ENCODE measurements at regions not wholly inside any gene's neighbourhood (a gene's known extent, or its start where the extent isn't known, plus 50 kb on each side); places are given as distances from the start of the nearest gene placed in this dataset.
"Not testable (repeated sequence)": the region's sequence is repeated elsewhere in the genome, so short reads cannot be mapped to it uniquely, and the experiment has no call there.

GRCh38 chr11:45412521-45412920 is 126.4 kb upstream of the SYT13 start:
- H3K9me3 Mint-ChIP-seq: no peaks in the 10 kb centered on the region
- no peak for DNase-seq (ENCODE audit: low spot score)
- intact Hi-C loops (cut with micrococcal nuclease): no loop called here
- H3K36me3 Mint-ChIP-seq (ENCODE audit: low read depth): no peaks in the 10 kb centered on the region
- H3K4me1 Mint-ChIP-seq (ENCODE audit: low read depth): no peaks in the 10 kb centered on the region
- H3K27me3 Mint-ChIP-seq (ENCODE audit: low read depth): peaks cover 35% of the 10 kb centered on the region
- no peak overlapping the region for H3K27ac Mint-ChIP-seq
- no peak overlapping the region for H3K4me3 Mint-ChIP-seq (ENCODE audit: low read depth)

- Mint-ChIP-seq H3K36me3 (ENCODE audit: low read depth) (no peaks in the 10 kb centered on the region), H3K9me3 (no peaks in the 10 kb centered on the region)
- intact Hi-C loops (cut with micrococcal nuclease): no loop called here
These were observed 125.9 kb upstream of the SYT13 start for GRCh38 chr11:45412051-45412471.

GRCh38 chr11:45411228-45411946 is 125.2 kb upstream of the SYT13 start:
- no peak for DNase-seq (ENCODE audit: low spot score)
- no peak overlapping the region for H3K4me3 Mint-ChIP-seq (ENCODE audit: low read depth)
- intact Hi-C loops (cut with micrococcal nuclease): no loop called here
- H3K4me1 Mint-ChIP-seq (ENCODE audit: low read depth): no peaks in the 10 kb centered on the region
- H3K27ac Mint-ChIP-seq: no peak overlapping the region
- H3K27me3 Mint-ChIP-seq (ENCODE audit: low read depth): peaks cover 37% of the 10 kb centered on the region
- H3K36me3 Mint-ChIP-seq (ENCODE audit: low read depth): no peaks in the 10 kb centered on the region
- no peaks in the 10 kb centered on the region for H3K9me3 Mint-ChIP-seq

More at GRCh38 chr11:45412051-45412471, 125.9 kb upstream of the SYT13 start:
- DNase-seq (ENCODE audit: low spot score): no peak
- Mint-ChIP-seq H3K4me1 (ENCODE audit: low read depth) (no peaks in the 10 kb centered on the region), H3K27ac (no peak overlapping the region), H3K4me3 (ENCODE audit: low read depth) (no peak overlapping the region), H3K27me3 (ENCODE audit: low read depth) (peaks cover 37% of the 10 kb centered on the region)

- H3K27ac Mint-ChIP-seq: no peak overlapping the region
- H3K27me3 Mint-ChIP-seq (ENCODE audit: low read depth): peaks cover 37% of the 10 kb centered on the region
- no peak for DNase-seq (ENCODE audit: low spot score)
- intact Hi-C loops (cut with micrococcal nuclease): no loop called here
- no peaks in the 10 kb centered on the region for H3K4me1 Mint-ChIP-seq (ENCODE audit: low read depth)
- H3K36me3 Mint-ChIP-seq (ENCODE audit: low read depth): no peaks in the 10 kb centered on the region
- H3K4me3 Mint-ChIP-seq (ENCODE audit: low read depth): no peak overlapping the region
- H3K9me3 Mint-ChIP-seq: no peaks in the 10 kb centered on the region
These were observed 124.5 kb upstream of the SYT13 start for GRCh38 chr11:45410391-45411227.

DNA sequence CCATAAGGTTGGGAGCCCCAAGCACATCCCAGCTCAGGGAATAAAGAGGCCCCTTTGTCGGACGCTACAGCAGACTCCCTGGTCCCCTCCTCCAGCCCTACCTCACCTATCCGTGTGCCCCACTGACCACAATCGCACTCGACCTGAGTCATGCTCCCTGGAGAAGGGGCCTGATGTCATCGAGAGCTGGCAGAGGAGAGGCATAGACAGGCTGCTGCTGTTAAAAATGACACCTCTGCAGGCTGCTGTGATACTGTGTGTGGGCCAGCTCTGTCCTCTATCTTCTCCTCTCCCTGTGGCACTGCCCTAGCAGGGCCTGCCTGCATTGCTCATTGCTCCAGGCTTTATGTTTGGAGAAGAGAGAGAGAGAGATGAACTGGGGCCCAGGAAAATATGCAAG is 123.4 kb upstream of the SYT13 start:
- no peaks in the 10 kb centered on the region for H3K36me3 Mint-ChIP-seq (ENCODE audit: low read depth)
- H3K4me3 Mint-ChIP-seq (ENCODE audit: low read depth): no peak overlapping the region
- H3K27ac Mint-ChIP-seq: no peak overlapping the region
- H3K9me3 Mint-ChIP-seq: no peaks in the 10 kb centered on the region
- intact Hi-C loops (cut with micrococcal nuclease): no loop called here
- peaks cover 37% of the 10 kb centered on the region for H3K27me3 Mint-ChIP-seq (ENCODE audit: low read depth)
- H3K4me1 Mint-ChIP-seq (ENCODE audit: low read depth): no peaks in the 10 kb centered on the region
- no peak for DNase-seq (ENCODE audit: low spot score)

DNA sequence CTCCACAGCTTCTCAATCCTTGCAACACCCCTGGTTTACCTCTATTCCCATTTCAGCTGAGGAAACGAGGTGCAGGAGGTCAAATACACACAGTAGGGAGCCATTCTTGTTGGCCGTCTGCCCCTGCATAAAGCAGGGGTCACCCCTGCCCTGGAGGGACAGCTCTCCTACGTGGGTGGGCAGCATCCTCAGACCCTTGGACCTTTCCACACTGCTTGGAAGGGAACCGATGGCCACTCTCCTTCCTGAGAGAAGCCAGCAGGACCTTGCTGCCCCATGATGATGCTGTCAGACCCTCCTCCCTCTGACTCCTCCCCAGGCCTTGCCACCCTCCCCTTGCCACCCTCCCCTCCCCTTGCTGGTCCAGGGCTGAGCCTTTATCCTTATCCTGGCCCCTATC is 121.1 kb upstream of the SYT13 start:
- H3K9me3 Mint-ChIP-seq: no peaks in the 10 kb centered on the region
- DNase-seq (ENCODE audit: low spot score): no peak
- no peak overlapping the region for H3K27ac Mint-ChIP-seq
- intact Hi-C loops (cut with micrococcal nuclease): no loop called here
- no peak overlapping the region for H3K4me3 Mint-ChIP-seq (ENCODE audit: low read depth)
- peaks cover 25% of the 10 kb centered on the region for H3K27me3 Mint-ChIP-seq (ENCODE audit: low read depth)
- no peaks in the 10 kb centered on the region for H3K4me1 Mint-ChIP-seq (ENCODE audit: low read depth)
- H3K36me3 Mint-ChIP-seq (ENCODE audit: low read depth): no peaks in the 10 kb centered on the region

- Mint-ChIP-seq H3K27ac (no peak overlapping the region), H3K27me3 (ENCODE audit: low read depth) (peaks cover 18% of the 10 kb centered on the region), H3K4me3 (ENCODE audit: low read depth) (no peak overlapping the region), H3K36me3 (ENCODE audit: low read depth) (no peaks in the 10 kb centered on the region), H3K4me1 (ENCODE audit: low read depth) (no peaks in the 10 kb centered on the region), H3K9me3 (no peaks in the 10 kb centered on the region)
- intact Hi-C loops (cut with micrococcal nuclease): no loop called here
- DNase-seq (ENCODE audit: low spot score): no peak
These were observed 120.0 kb upstream of the SYT13 start for GRCh38 chr11:45405916-45406670.

GRCh38 chr11:45403521-45403920 is 117.4 kb upstream of the SYT13 start:
- H3K27me3 Mint-ChIP-seq (ENCODE audit: low read depth); DNase-seq (ENCODE audit: low spot score); H3K27ac Mint-ChIP-seq; H3K9me3 Mint-ChIP-seq; H3K4me1 Mint-ChIP-seq (ENCODE audit: low read depth); H3K36me3 Mint-ChIP-seq (ENCODE audit: low read depth); intact Hi-C loops (cut with micrococcal nuclease); H3K4me3 Mint-ChIP-seq (ENCODE audit: low read depth): not testable (repeated sequence)

DNA sequence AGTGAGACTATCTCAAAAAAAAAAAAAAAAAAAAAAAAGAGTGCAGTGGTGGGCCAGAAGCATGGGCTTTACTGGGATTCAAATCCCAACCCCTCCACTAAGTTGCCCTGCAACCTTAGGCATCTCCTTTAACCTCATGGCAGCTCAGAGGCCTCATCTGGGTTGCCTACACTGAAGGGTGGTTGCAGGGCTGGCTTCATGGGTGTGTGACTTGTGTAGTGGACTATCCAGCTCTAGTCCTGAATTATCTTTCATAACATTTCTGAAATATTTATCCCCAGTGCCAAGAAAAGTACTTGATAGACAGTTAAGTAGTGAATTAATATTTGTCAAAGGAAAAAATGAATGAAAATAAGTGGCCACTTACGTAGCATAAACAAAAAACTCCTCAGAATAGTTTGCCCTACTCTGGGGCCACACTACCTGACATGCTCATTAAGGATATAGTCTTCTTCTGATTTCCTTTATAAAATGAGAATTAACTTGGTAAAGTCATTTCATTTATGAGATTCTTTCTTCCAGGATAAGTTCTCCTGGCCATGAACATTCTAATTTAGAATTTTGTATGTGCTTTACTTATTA is 116.0 kb upstream of the SYT13 start:
- Mint-ChIP-seq H3K27ac (no peak overlapping the region), H3K27me3 (ENCODE audit: low read depth) (no peaks in the 10 kb centered on the region), H3K4me1 (ENCODE audit: low read depth) (no peaks in the 10 kb centered on the region), H3K36me3 (ENCODE audit: low read depth) (no peaks in the 10 kb centered on the region), H3K9me3 (no peaks in the 10 kb centered on the region), H3K4me3 (ENCODE audit: low read depth) (no peak overlapping the region)
- no peak for DNase-seq (ENCODE audit: low spot score)
- intact Hi-C loops (cut with micrococcal nuclease): no loop called here

- no peak for DNase-seq (ENCODE audit: low spot score)
- Mint-ChIP-seq H3K9me3 (no peaks in the 10 kb centered on the region), H3K4me1 (ENCODE audit: low read depth) (no peaks in the 10 kb centered on the region), H3K36me3 (ENCODE audit: low read depth) (no peaks in the 10 kb centered on the region), H3K4me3 (ENCODE audit: low read depth) (no peak overlapping the region), H3K27me3 (ENCODE audit: low read depth) (no peaks in the 10 kb centered on the region), H3K27ac (no peak overlapping the region)
- intact Hi-C loops (cut with micrococcal nuclease): no loop called here
These were observed 114.5 kb upstream of the SYT13 start for GRCh38 chr11:45400591-45400990.

- Mint-ChIP-seq H3K4me1 (ENCODE audit: low read depth) (no peaks in the 10 kb centered on the region), H3K27me3 (ENCODE audit: low read depth) (no peaks in the 10 kb centered on the region), H3K27ac (no peak overlapping the region), H3K4me3 (ENCODE audit: low read depth) (no peak overlapping the region), H3K36me3 (ENCODE audit: low read depth) (no peaks in the 10 kb centered on the region), H3K9me3 (no peaks in the 10 kb centered on the region)
- intact Hi-C loops (cut with micrococcal nuclease): no loop called here
- DNase-seq (ENCODE audit: low spot score): no peak
These were observed 113.0 kb upstream of the SYT13 start for GRCh38 chr11:45399166-45399565.

DNA sequence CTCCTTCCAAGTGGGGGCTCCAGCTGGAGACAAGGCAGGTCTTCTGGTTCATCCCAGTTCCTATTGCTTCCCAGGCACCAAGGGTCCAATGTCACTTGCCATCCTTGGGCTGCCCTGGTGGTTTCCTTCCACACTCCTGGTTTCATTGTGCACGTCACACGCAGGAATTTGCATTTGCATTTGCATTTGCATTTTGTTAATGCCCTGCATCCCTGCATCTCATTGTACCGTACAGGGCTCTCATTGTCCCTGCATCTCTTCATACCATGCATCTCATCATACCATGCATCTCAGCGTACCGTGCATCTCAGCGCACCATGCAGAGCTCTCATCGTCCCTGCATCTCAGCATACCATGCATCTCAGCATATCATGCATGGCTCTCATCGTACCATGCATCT is 112.2 kb upstream of the SYT13 start:
- no peaks in the 10 kb centered on the region for H3K27me3 Mint-ChIP-seq (ENCODE audit: low read depth)
- H3K9me3 Mint-ChIP-seq: no peaks in the 10 kb centered on the region
- no peak for DNase-seq (ENCODE audit: low spot score)
- intact Hi-C loops (cut with micrococcal nuclease): no loop called here
- H3K27ac Mint-ChIP-seq: no peak overlapping the region
- no peak overlapping the region for H3K4me3 Mint-ChIP-seq (ENCODE audit: low read depth)
- H3K36me3 Mint-ChIP-seq (ENCODE audit: low read depth): no peaks in the 10 kb centered on the region
- no peaks in the 10 kb centered on the region for H3K4me1 Mint-ChIP-seq (ENCODE audit: low read depth)

Measured in activated T-helper 2 cell treated with anti-CD3 and anti-CD28 coated beads, Interferon-gamma antibody, Interleukin-2, Interleukin-4, amounts not matched to agents 10 μg/mL and 5 μg/mL and 100 μg/mL, durations not matched to agents 14 hours and 24 hours and 36 hours (primary cell).